ENCODE measurements at regions not wholly inside any gene's neighbourhood (a gene's known extent, or its start where the extent isn't known, plus 50 kb on each side); places are given as distances from the start of the nearest gene placed in this dataset.

DNA sequence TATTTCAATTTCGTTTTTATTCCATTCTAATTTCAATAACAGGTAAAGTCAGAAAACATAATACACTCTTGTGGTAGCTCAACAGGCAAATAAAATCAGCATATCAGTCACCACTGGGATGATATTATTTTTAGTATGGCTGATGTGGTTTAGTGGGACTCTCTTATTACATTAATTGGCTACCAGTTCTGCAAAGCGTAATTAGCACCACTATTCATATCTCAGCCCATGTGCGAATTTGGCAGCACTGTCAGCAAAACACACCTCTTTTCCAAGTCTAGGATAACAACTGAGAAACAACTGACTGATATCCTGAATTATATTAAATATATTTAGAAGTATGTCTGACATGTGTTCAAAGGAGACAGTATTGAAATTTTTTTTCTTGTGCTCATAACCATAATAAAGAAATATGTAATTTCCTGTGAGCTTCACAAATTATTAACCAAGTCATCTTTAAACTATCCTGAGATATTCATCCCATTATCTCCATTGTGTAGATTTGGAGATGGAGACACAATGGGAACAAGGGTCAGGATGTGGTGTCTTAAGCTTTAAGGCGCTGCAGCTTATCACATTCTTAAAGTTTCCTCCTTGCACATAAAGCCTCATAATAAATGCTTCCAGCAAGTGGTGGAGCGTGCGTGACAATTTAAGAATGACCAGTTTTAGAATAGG, 212.4 kb downstream of the TLE1 start:
- Histone ChIP-seq H3K27me3 (ENCODE audit: insufficient read depth in 3 of 3, low read length in 2 of 3) (no peaks in the 10 kb centered on the region), H3K9me3 (no peaks in the 10 kb centered on the region), H3K36me3 (ENCODE audit: insufficient read depth in 1 of 2, low read depth in 1 of 2) (no peaks in the 10 kb centered on the region), H3K4me3 (no peak overlapping the region), H3K27ac (no peak overlapping the region), H3K4me1 (peaks cover 36% of the 10 kb centered on the region)
- ATAC-seq (peak in 3 of 4 donors; percentile 70 to 75 (median 74)), DNase-seq (no peak)
- no peak for TF ChIP-seq CTCF (IDR thresholded peaks at IDR 0.05)
- 54 to 65% (median 58%) methylated on average over 6 of the region's 6 CpGs for WGBS, 3 donors
- intact Hi-C loops (cut with DNase I) = no loop called here

GRCh38 chr9:81474792-81475191, 214.6 kb downstream of the TLE1 start:
- intact Hi-C loops (cut with DNase I) = no loop called here
- DNase-seq (no peak), ATAC-seq (peak; percentile 74 to 85 (median 76))
- no peaks in the 10 kb centered on the region for H3K36me3 ChIP-seq (ENCODE audit: insufficient read depth in 1 of 2, low read depth in 1 of 2)
- no peak for TF ChIP-seq CTCF (IDR thresholded peaks at IDR 0.05)
- no peak overlapping the region for H3K4me3 ChIP-seq
- WGBS, 3 donors = 29 to 48% (median 37%) methylated on average over 5 of the region's 5 CpGs
- H3K27ac ChIP-seq = no peak overlapping the region
- H3K4me1 ChIP-seq = peaks cover 36% of the 10 kb centered on the region
- no peaks in the 10 kb centered on the region for H3K27me3 ChIP-seq (ENCODE audit: insufficient read depth in 3 of 3, low read length in 2 of 3)
- H3K9me3 ChIP-seq = no peaks in the 10 kb centered on the region

GRCh38 chr9:81474125-81474524, 215.2 kb downstream of the TLE1 start:
- Histone ChIP-seq H3K27ac (no peak overlapping the region), H3K27me3 (ENCODE audit: insufficient read depth in 3 of 3, low read length in 2 of 3) (no peaks in the 10 kb centered on the region), H3K4me1 (peaks cover 33% of the 10 kb centered on the region), H3K4me3 (no peak overlapping the region), H3K9me3 (no peaks in the 10 kb centered on the region), H3K36me3 (ENCODE audit: insufficient read depth in 1 of 2, low read depth in 1 of 2) (no peaks in the 10 kb centered on the region)
- ATAC-seq (no peak), DNase-seq (no peak)
- 62 to 89% (median 69%) methylated on average over 3 of the region's 3 CpGs for WGBS, 3 donors
- intact Hi-C loops (cut with DNase I) = no loop called here
- TF ChIP-seq CTCF (IDR thresholded peaks at IDR 0.05) = no peak

DNA sequence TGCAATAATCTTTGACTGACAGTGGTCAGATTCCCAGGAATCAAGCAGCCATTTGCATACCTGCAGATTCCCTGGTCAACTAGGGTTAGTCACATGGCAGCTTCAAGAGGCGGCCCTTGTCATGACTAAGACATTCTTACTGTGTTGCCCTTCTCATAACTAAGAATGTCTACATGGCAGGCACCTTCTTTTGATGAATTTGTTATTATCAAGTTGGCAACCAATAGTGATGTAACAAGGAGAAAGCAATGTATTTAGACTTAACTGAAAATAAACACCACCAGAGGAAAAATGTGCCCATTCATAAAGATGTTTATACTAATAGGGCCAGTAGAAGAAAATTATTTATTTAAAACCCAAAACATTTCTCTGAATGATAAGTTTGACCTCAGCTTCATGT, 215.6 kb downstream of the TLE1 start:
- no peak for ATAC-seq
- no peaks in the 10 kb centered on the region for H3K36me3 ChIP-seq (ENCODE audit: insufficient read depth in 1 of 2, low read depth in 1 of 2)
- H3K4me3 ChIP-seq = no peak overlapping the region
- no peaks in the 10 kb centered on the region for H3K9me3 ChIP-seq
- peaks cover 29% of the 10 kb centered on the region for H3K4me1 ChIP-seq
- WGBS, 3 donors = 66 to 93% (median 74%) methylated on average over 1 of the region's 1 CpG
- no peaks in the 10 kb centered on the region for H3K27me3 ChIP-seq (ENCODE audit: insufficient read depth in 3 of 3, low read length in 2 of 3)
- intact Hi-C loops (cut with DNase I) = no loop called here
- TF ChIP-seq CTCF (IDR thresholded peaks at IDR 0.05) = no peak
- H3K27ac ChIP-seq = no peak overlapping the region
- no peak for DNase-seq

- Histone ChIP-seq H3K9me3 (no peaks in the 10 kb centered on the region), H3K4me1 (peaks cover 28% of the 10 kb centered on the region), H3K4me3 (no peak overlapping the region), H3K36me3 (ENCODE audit: insufficient read depth in 1 of 2, low read depth in 1 of 2) (no peaks in the 10 kb centered on the region), H3K27me3 (ENCODE audit: insufficient read depth in 3 of 3, low read length in 2 of 3) (no peaks in the 10 kb centered on the region), H3K27ac (no peak overlapping the region)
- DNase-seq (no peak), ATAC-seq (no peak)
- intact Hi-C loops (cut with DNase I) = no loop called here
- no peak for TF ChIP-seq CTCF (IDR thresholded peaks at IDR 0.05)
- 73 to 87% (median 81%) methylated on average over 2 of the region's 2 CpGs for WGBS, 3 donors
Observed at GRCh38 chr9:81473206-81473605, 216.1 kb downstream of the TLE1 start.
